Adrenal gland (tissue), 9 donors: ENCODE measurements at regions not wholly inside any gene's neighbourhood (a gene's known extent, or its start where the extent isn't known, plus 50 kb on each side); places are given as distances from the start of the nearest gene placed in this dataset.

ENCODE experiments used
- DNase-seq, 7 donors: peaks; one replicate each; pipeline ENCODE4 v3.0.0-alpha.2; 2019 to 2020
- H3K27ac ChIP-seq, 5 donors: fragments of 200-600 bp; sonication (generic) in 4 of 5; 1 replicate in 3 of 5; 2 replicates in 2 of 5; pipeline versions ENCODE4 v1.5.1 to v1.8.0; 2016 to 2020; ENCODE audit warnings: mild to moderate bottlenecking in 1 of 5
- H3K27me3 ChIP-seq: fragments of 200-600 bp; 2 replicates; pipeline ENCODE4 v1.8.0; 2021
- H3K36me3 ChIP-seq, 2 donors: fragments of 200-600 bp; replicated peaks in 1 of 2; 1 replicate in 1 of 2; 2 replicates in 1 of 2; pipeline versions ENCODE4 v1.5.1 to v1.8.0; 2018 to 2022
- H3K4me1 ChIP-seq, 2 donors: fragments of 200-600 bp; replicated peaks in 1 of 2; 1 replicate in 1 of 2; 2 replicates in 1 of 2; pipeline versions ENCODE4 v1.5.1 to v1.8.0; 2018 to 2021
- H3K4me3 ChIP-seq, 4 donors: fragments of 200-600 bp; sonication (generic) in 3 of 4; one replicate each; pipeline ENCODE4 v1.5.1; 2016 to 2018
- H3K9me3 ChIP-seq, 3 donors: fragments of 200-600 bp; sonication (generic) in 1 of 3; replicated peaks in 1 of 3; 1 replicate in 2 of 3; 2 replicates in 1 of 3; pipeline versions ENCODE4 v1.5.1 to v1.8.0; 2016 to 2021
- POLR2A ChIP-seq, 2 donors: fragments of 450-650 bp; IDR thresholded peaks; one replicate each; pipeline ENCODE4 v1.6.1; 2017; ENCODE audit warnings: antibody characterized with exemption in 2 of 2, mild to moderate bottlenecking in 2 of 2, moderate library complexity in 1 of 2
- WGBS, 4 donors: extraction: QIAGEN DNeasy Blood & Tissue Kit in 2 of 4; methylation state at CpG; one replicate each; pipeline versions ENCODE4 v1.1.5 to v1.1.7; 2013 to 2017; 5-methylcytosine and 5-hydroxymethylcytosine counted together
- intact Hi-C, 2 donors: fragments of 100-400 bp; cut with DNase I; formaldehyde crosslinking; loops; one replicate each; pipeline versions ENCODE4 v1.14.1 to v1.15.0; 2022 to 2023
- TF ChIP-seq, protein P1 (sequence below), 6 experiments: fragments of 450-650 bp in 4 of 6; fragments of 200-600 bp in 2 of 6; sonication (generic) in 1 of 6; IDR thresholded peaks; 1 replicate in 5 of 6; 2 replicates in 1 of 6; pipeline versions ENCODE4 v1.5.1 to v1.8.0; 2016 to 2021; ENCODE audit warnings: antibody characterized with exemption in 6 of 6, mild to moderate bottlenecking in 2 of 6, moderate library complexity in 1 of 6
- donor health status: healthy with polysubstance abuse.
- donor health status: Bipolar disorder and iron deficiency.
- donor health status: DM: yes; HTN: yes; CAD: no.
- donor health status: DM: no; HTN: no; CAD: no.
- donor health status: DM: no; HTN: no; CAD: no.

DNA sequence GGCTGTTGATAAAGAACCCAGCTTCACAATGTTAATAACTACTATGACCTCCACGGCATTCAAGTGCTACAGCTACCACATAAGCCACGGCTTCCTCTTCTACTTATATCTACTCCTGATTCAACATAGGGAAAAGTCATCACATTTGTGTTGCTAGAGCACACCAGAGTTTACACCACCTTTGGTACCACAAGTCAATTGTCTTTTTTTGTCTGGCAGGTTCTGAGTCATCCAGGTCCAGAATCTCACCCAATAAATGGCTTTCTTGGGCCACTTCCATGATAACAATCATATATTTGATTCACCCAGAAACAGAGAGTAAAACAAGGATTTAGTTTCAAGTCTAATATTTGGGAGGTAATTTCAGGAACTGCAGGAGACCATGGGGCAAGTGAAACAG lies 480.2 kb downstream of the TMX3 start:
- no peak overlapping the region for H3K27ac ChIP-seq
- intact Hi-C loops = no loop called here
- H3K4me3 ChIP-seq = no peak overlapping the region
- no peak for DNase-seq
- TF ChIP-seq, protein P1, sequence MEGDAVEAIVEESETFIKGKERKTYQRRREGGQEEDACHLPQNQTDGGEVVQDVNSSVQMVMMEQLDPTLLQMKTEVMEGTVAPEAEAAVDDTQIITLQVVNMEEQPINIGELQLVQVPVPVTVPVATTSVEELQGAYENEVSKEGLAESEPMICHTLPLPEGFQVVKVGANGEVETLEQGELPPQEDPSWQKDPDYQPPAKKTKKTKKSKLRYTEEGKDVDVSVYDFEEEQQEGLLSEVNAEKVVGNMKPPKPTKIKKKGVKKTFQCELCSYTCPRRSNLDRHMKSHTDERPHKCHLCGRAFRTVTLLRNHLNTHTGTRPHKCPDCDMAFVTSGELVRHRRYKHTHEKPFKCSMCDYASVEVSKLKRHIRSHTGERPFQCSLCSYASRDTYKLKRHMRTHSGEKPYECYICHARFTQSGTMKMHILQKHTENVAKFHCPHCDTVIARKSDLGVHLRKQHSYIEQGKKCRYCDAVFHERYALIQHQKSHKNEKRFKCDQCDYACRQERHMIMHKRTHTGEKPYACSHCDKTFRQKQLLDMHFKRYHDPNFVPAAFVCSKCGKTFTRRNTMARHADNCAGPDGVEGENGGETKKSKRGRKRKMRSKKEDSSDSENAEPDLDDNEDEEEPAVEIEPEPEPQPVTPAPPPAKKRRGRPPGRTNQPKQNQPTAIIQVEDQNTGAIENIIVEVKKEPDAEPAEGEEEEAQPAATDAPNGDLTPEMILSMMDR (IDR thresholded peaks at IDR 0.05) = no peak
- TF ChIP-seq POLR2A (IDR thresholded peaks at IDR 0.05) = no peak
- H3K9me3 ChIP-seq = peaks cover 0 to 4% (median 0%) of the 10 kb centered on the region in 3 donors
- no peaks in the 10 kb centered on the region for H3K36me3 ChIP-seq
- no peaks in the 10 kb centered on the region for H3K4me1 ChIP-seq
- no peaks in the 10 kb centered on the region for H3K27me3 ChIP-seq
- 0 to 59% (median 42%) methylated on average over 2 of the region's 2 CpGs for WGBS, 4 donors

DNA sequence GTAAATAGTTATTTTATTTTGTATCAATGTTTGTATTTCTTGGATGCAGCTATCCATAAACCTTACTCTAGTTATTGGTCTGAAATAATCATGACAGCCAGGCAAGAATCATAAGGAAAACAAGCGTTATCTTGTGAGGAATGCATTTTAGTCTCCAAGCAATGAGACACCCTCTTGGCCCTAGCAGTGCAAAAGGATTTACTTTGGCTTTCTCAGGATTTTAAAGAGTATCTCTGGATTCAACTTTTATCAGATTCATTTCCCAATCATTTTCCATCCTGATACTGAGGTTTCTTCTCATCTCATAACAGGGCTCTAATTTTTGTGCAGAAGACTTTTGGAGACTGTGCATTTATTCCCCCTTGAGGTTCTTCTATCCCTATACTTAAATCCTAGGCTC lies 480.8 kb downstream of the TMX3 start:
- intact Hi-C loops = no loop called here
- TF ChIP-seq, protein P1 (IDR thresholded peaks at IDR 0.05) = no peak
- no peak for TF ChIP-seq POLR2A (IDR thresholded peaks at IDR 0.05)
- no peak for DNase-seq
- no peaks in the 10 kb centered on the region for H3K36me3 ChIP-seq
- H3K4me1 ChIP-seq = no peaks in the 10 kb centered on the region
- 58 to 83% (median 72%) methylated on average over 1 of the region's 1 CpG for WGBS, 4 donors
- H3K4me3 ChIP-seq = no peak overlapping the region
- no peak overlapping the region for H3K27ac ChIP-seq
- no peaks in the 10 kb centered on the region for H3K27me3 ChIP-seq
- no peaks in the 10 kb centered on the region for H3K9me3 ChIP-seq

DNA sequence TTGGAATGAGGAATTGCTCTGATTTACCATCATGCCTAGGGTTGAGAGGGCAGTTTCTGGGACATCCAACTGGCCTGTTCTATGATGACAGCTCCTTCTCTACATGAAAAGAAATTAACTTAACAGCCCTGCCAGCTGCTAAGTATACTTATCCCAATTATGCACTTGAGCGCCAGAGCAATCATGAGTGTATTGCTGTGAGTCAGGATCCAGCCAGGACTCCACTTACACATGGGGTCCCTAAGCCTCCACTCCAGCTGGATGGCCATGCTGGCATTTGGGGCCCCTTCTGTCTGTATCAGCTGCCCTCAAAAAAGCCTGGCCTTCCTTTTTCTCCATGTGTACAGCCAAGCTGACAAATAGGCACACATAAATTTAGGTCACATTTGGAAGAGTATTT lies 481.9 kb downstream of the TMX3 start:
- WGBS, 4 donors = 94 to 100% (median 98%) methylated on average over 1 of the region's 1 CpG
- no peak overlapping the region for H3K27ac ChIP-seq
- H3K4me3 ChIP-seq = no peak overlapping the region
- intact Hi-C loops = no loop called here
- H3K27me3 ChIP-seq = no peaks in the 10 kb centered on the region
- TF ChIP-seq POLR2A (IDR thresholded peaks at IDR 0.05) = no peak
- TF ChIP-seq, protein P1 (IDR thresholded peaks at IDR 0.05) = no peak
- H3K4me1 ChIP-seq = no peaks in the 10 kb centered on the region
- DNase-seq = no peak
- H3K9me3 ChIP-seq = no peaks in the 10 kb centered on the region
- no peaks in the 10 kb centered on the region for H3K36me3 ChIP-seq

DNA sequence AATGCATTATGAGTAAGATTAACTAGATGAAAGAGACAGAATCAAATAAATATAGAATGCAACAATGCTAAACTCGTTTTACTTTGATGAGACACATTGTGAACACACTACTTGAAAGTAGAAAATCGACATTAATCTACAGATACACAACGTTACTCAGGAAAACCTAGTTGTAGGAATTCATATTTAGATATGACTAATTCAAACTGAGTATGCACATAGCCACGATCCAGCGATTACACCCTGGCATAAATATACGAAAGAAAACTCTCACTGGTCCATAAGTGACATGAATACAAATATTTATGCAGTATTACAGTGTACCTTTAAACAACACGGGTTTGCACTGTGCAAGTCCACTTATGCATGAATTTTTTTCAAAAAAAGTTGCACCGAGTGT lies 485.6 kb downstream of the TMX3 start:
- Histone ChIP-seq H3K9me3 (no peaks in the 10 kb centered on the region), H3K4me3 (no peak overlapping the region), H3K36me3 (no peaks in the 10 kb centered on the region), H3K27me3 (no peaks in the 10 kb centered on the region), H3K27ac (no peak overlapping the region), H3K4me1 (no peaks in the 10 kb centered on the region)
- DNase-seq = no peak
- TF ChIP-seq, protein P1 (IDR thresholded peaks at IDR 0.05) = no peak
- TF ChIP-seq POLR2A (IDR thresholded peaks at IDR 0.05) = no peak
- intact Hi-C loops = no loop called here
- WGBS, 4 donors = 73 to 75% (median 75%) methylated on average over 8 of the region's 8 CpGs
